ENCODE measurements at regions not wholly inside any gene's neighbourhood (a gene's known extent, or its start where the extent isn't known, plus 50 kb on each side); places are given as distances from the start of the nearest gene placed in this dataset.

GRCh38 chr13:90320664-90321063, 1026.8 kb upstream of the MIR17HG start:
- no peak for TF ChIP-seq CTCF (IDR thresholded peaks at IDR 0.05; ENCODE audit: poor library complexity)
- TF ChIP-seq EZH2 (IDR thresholded peaks at IDR 0.05; ENCODE audit: borderline replicate concordance), result no peak
